ENCODE measurements at regions not wholly inside any gene's neighbourhood (a gene's known extent, or its start where the extent isn't known, plus 50 kb on each side); places are given as distances from the start of the nearest gene placed in this dataset.

DNA sequence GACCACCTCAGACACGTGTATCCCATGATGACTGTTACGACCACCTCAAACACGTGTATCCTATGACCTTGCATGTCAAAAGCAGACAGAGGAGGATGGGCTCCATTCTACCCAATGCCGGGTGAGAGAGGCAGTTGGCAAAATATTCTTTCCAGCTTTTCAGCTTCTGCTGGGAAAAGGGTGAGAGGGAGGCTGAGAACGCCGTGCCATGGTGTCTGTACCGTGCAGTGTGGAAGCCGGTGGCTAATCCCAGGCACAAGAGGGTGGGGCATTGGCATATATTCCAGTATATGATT, 1478.4 kb downstream of the TBC1D22A start:
- ATAC-seq (ENCODE audit: low read depth): no peak
- H3K56ac ChIP-seq (ENCODE audit: extremely low read depth, insufficient read depth, low read length): no peak overlapping the region
- POLR2A ChIA-PET (ENCODE audit: unreplicated experiment): no interaction called here

More for the DNA sequence above, 1478.4 kb downstream of the TBC1D22A start:
- WGBS, 2 experiments (ENCODE audit: extremely low coverage in 2 of 2, insufficient read length in 1 of 2): 67% methylated on average over 3 of the region's 8 CpGs; no CpG with 5 or more reads in 1 of the 2 experiments
- Histone ChIP-seq H4K8ac (ENCODE audit: low read depth in 2 of 2, low read length in 2 of 2) (no peak overlapping the region), H2AFZ (replicated peaks; ENCODE audit: low read length, poor library complexity) (no peak overlapping the region), H2BK20ac (ENCODE audit: low read depth, low read length) (no peak overlapping the region), H2BK5ac (ENCODE audit: low read depth, low read length, poor library complexity, severe bottlenecking) (no peak overlapping the region), H4K20me1 (ENCODE audit: insufficient read depth, low read length) (no peaks in the 10 kb centered on the region), H3K27me3 (ENCODE audit: control insufficient read depth, insufficient read depth, low read length) (no peaks in the 10 kb centered on the region), H3K4me2 (ENCODE audit: low read depth, low read length) (no peak overlapping the region), H2BK120ac (ENCODE audit: low read depth, low read length) (no peak overlapping the region), H3K14ac (replicated peaks; ENCODE audit: low read depth, low read length) (no peak overlapping the region), H3K36me3 (ENCODE audit: control insufficient read depth, insufficient read depth, low read length) (no peaks in the 10 kb centered on the region), H3K4ac (ENCODE audit: low read depth, low read length) (no peak overlapping the region), H2AK5ac (ENCODE audit: low read depth, low read length) (no peak overlapping the region), H3K9me1 (ENCODE audit: insufficient read depth, low read length) (no peaks in the 10 kb centered on the region), H3K9ac (ENCODE audit: low read depth, low read length) (no peak overlapping the region), H3K4me3 (ENCODE audit: insufficient read depth, low read depth, low read length) (no peak overlapping the region), H3K27ac (ENCODE audit: insufficient read depth, low read length) (no peak overlapping the region), H3K4me1 (ENCODE audit: control insufficient read depth, insufficient read depth, low read length) (no peaks in the 10 kb centered on the region), H3K18ac (ENCODE audit: low read depth, low read length) (no peak overlapping the region), H4K5ac (ENCODE audit: low read depth, low read length) (no peak overlapping the region), H3K9me3 (ENCODE audit: control insufficient read depth, insufficient read depth, low read length) (peaks cover 65% of the 10 kb centered on the region), H4K91ac (ENCODE audit: insufficient read depth, low read depth, low read length) (no peak overlapping the region), H3K23ac (ENCODE audit: low read depth, low read length) (no peak overlapping the region), H2BK15ac (ENCODE audit: low read depth, low read length) (no peak overlapping the region), H3K79me1 (ENCODE audit: low read depth in 1 of 2, low read length in 2 of 2) (no peaks in the 10 kb centered on the region), H2AK9ac (replicated peaks; ENCODE audit: low read depth, low read length, poor library complexity) (no peak overlapping the region)
- CTCF ChIA-PET: no interaction called here
- no peak for DNase-seq
- no TSS peak for BruUV-seq (replicated peaks)
- no peak for TF ChIP-seq RFX5 (IDR thresholded peaks at IDR 0.05; ENCODE audit: low read depth, low read length)
- TF ChIP-seq NFE2L2 (IDR thresholded peaks at IDR 0.05; ENCODE audit: low read depth, low read length): no peak
- TF ChIP-seq FOS (IDR thresholded peaks at IDR 0.05; ENCODE audit: low read depth, low read length): no peak
- TF ChIP-seq MAFK (IDR thresholded peaks at IDR 0.05; ENCODE audit: low read depth, low read length): no peak
- no peak for TF ChIP-seq CEBPB (IDR thresholded peaks at IDR 0.05; ENCODE audit: low read depth, low read length)
- TF ChIP-seq RCOR1 (IDR thresholded peaks at IDR 0.05; ENCODE audit: insufficient replicate concordance, low read length): no peak
- TF ChIP-seq, protein P1, sequence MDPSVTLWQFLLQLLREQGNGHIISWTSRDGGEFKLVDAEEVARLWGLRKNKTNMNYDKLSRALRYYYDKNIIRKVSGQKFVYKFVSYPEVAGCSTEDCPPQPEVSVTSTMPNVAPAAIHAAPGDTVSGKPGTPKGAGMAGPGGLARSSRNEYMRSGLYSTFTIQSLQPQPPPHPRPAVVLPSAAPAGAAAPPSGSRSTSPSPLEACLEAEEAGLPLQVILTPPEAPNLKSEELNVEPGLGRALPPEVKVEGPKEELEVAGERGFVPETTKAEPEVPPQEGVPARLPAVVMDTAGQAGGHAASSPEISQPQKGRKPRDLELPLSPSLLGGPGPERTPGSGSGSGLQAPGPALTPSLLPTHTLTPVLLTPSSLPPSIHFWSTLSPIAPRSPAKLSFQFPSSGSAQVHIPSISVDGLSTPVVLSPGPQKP (IDR thresholded peaks at IDR 0.05; ENCODE audit: borderline replicate concordance, low read depth, low read length): no peak
- TF ChIP-seq SMC3 (IDR thresholded peaks at IDR 0.05; ENCODE audit: low read depth, low read length): no peak
- no peak for TF ChIP-seq CHD1 (IDR thresholded peaks at IDR 0.05; ENCODE audit: low read depth, low read length)
- TF ChIP-seq MXI1 (IDR thresholded peaks at IDR 0.05; ENCODE audit: borderline replicate concordance, low read depth, low read length): no peak
- TF ChIP-seq POLR2A (IDR thresholded peaks at IDR 0.05; ENCODE audit: low read depth, low read length): no peak
- no peak for TF ChIP-seq MAZ (IDR thresholded peaks at IDR 0.05; ENCODE audit: borderline replicate concordance, low read depth, low read length)
- TF ChIP-seq, protein P2, sequence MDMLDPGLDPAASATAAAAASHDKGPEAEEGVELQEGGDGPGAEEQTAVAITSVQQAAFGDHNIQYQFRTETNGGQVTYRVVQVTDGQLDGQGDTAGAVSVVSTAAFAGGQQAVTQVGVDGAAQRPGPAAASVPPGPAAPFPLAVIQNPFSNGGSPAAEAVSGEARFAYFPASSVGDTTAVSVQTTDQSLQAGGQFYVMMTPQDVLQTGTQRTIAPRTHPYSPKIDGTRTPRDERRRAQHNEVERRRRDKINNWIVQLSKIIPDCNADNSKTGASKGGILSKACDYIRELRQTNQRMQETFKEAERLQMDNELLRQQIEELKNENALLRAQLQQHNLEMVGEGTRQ (IDR thresholded peaks at IDR 0.05; ENCODE audit: low read depth, low read length): no peak
- no peak for TF ChIP-seq CTCF (conservative IDR thresholded peaks at IDR 0.05; ENCODE audit: low read depth, low read length)
- TF ChIP-seq BHLHE40 (IDR thresholded peaks at IDR 0.05; ENCODE audit: low read depth, low read length): no peak
- no peak for TF ChIP-seq RAD21 (IDR thresholded peaks at IDR 0.05; ENCODE audit: low read length)
- dilution Hi-C loops (cut with HindIII; ENCODE audit: low sequenced_read_pairs, unreplicated experiment): no loop called here
- intact Hi-C loops (cut with micrococcal nuclease): no loop called here
- in situ Hi-C loops (cut with MboI; ENCODE audit: low sequenced_read_pairs): no loop called here

Data from IMR-90 (cell line).